GM12872 (cell line): ENCODE measurements at regions not wholly inside any gene's neighbourhood (a gene's known extent, or its start where the extent isn't known, plus 50 kb on each side); places are given as distances from the start of the nearest gene placed in this dataset.

Experiments used
- CTCF ChIP-seq: IDR thresholded peaks from 3 replicates; pipeline ENCODE4 v1.5.1; 2011; ENCODE audit warnings: low read depth, mild to moderate bottlenecking, low read length, moderate library complexity; ENCODE audit not compliant: insufficient read depth

- TF ChIP-seq CTCF = no peak
Measured at GRCh38 chr7:81628951-81629350, 140.9 kb downstream of the HGF start.

- TF ChIP-seq CTCF = no peak
Measured at GRCh38 chr7:81627536-81628287, 142.1 kb downstream of the HGF start.

DNA sequence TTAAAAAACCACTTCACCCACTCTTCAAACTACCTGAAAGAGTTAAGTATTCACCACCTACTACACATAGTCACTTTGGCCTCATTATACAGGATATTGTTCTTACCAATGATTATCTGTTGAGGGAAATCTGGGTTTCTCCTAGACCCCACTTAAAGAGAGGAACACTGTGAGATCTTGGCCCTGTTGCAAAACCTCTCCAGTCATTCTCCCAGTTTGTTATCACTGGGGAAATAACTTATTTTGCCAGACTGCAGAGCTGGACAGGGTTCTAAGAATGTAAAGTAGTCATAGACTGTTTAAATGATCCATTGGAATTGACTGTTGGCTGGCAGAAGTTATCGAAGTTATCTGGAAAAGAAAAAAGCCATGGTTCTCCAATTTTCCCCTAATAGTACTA, 143.8 kb downstream of the HGF start:
- no peak for TF ChIP-seq CTCF

DNA sequence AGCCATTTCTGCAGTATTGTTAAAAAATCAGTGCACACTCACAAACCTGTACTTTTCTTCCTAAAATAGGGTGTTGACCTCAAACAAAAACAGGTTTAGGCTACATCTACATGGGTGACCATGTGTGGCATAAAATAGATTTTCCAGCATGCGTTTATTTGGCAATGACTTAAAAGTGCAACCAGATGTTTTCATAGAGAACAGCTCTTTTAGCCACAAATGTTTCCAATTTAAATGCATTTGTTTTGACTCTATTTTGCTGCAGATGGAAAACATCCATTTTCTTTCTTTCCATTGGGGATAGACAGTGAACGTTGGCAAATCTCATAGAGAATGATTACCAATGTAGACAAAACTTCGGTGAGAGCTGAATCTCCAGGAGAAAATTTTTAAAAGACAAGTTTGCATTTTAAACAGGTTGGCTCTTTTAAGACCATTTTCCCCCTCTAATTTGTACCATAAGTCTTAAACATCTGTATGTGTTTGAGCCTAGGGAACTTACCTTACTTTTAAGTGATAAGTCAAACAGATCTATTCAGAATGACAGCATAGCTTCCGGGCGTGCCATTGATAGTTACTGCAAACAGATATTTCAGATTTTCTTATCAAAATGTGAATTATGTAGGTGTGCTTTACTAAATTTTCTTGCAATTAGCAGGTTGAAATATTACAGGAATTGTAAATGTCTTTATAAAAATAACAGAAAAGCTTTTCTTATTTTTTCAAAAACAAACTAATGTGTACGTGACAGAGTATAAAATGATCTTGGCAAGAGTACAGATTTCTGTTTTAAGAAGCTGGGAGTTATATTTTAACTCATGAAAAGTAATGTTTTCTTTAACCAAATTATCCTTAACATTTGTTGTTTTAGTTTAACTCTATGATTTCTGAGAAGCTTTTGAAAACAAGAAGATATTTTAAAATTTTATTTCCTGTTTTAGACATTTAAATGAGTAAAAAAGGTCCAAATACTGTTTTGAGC, 144.9 kb downstream of the HGF start:
- no peak for TF ChIP-seq CTCF

GRCh38 chr7:81624021-81624592, 145.7 kb downstream of the HGF start:
- no peak for TF ChIP-seq CTCF

DNA sequence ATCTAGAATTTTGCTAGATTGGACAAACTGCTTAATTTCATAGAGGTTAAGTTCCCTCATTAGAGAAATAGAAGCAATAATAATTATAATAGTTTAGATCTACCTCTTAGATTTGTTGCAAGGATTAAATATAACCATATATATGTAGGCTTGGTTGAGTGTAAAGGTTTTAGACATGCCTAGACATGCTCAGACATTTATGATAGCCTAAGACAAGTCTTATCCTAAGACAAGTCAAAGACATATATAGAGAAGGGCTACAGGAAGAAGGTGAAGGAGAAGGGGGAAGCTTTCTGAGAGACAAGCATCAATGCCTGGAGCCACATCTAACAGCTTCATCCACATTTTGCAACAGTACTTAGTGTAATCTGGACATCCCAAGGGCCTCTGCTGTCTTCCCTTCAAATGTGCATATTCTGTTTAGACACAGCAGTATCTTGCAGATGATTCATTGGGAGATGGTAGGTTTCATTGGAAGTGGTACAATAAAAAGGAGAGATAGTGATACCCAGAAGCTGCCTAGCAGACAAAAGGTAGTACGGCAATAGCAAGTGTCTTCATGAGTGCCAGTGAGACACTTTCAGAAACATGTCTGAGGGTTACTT, 146.5 kb downstream of the HGF start:
- no peak for TF ChIP-seq CTCF

DNA sequence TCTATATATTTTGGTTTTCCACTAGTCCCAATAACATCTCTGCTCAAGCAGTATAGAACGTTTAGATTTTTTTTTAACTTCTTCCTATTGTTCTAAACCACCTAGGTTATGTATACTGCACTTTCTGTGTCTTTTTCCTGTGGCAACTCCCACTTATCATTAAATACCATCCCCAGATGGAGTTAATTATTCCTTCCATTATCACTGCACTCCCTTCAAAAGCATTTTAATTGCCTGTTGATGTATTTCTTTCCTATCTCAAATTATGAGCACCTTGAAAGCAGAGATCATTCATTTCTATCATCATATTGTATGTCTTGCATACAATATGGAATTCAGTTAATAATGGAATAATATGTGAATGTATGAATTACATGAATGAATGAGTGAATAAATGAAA, 148.0 kb downstream of the HGF start:
- no peak for TF ChIP-seq CTCF
